ENCODE measurements at regions not wholly inside any gene's neighbourhood (a gene's known extent, or its start where the extent isn't known, plus 50 kb on each side); places are given as distances from the start of the nearest gene placed in this dataset.

- H4K20me1 ChIP-seq (ENCODE audit: insufficient read depth, low read length), result no peaks in the 10 kb centered on the region
- intact Hi-C loops (cut with micrococcal nuclease), result no loop called here
- Mint-ChIP-seq H3K27me3 (ENCODE audit: low read depth in 3 of 3) (peaks cover 0 to 2% (median 1%) of the 10 kb centered on the region in 3 donors), H3K4me1 (peaks cover 8% of the 10 kb centered on the region), H3K9me3 (peaks cover 0 to 5% (median 1%) of the 10 kb centered on the region in 7 donors), H3K27ac (no peak overlapping the region), H3K36me3 (peaks cover 3 to 4% of the 10 kb centered on the region in 2 donors), H3K4me3 (no peak overlapping the region)
- no peak for DNase-seq
- H2AFZ ChIP-seq (ENCODE audit: insufficient read depth, low read depth, low read length, poor library complexity, severe bottlenecking), result no peak overlapping the region
- H3K27ac ChIP-seq (ENCODE audit: low read depth in 1 of 2, low read length in 2 of 2), result no peak overlapping the region
- H3K9ac ChIP-seq (ENCODE audit: insufficient read depth, low read length, poor library complexity, severe bottlenecking), result no peak overlapping the region
- no peak overlapping the region for H3K4me3 ChIP-seq (replicated peaks in 1 of 3; ENCODE audit: low read depth in 2 of 3, low read length in 3 of 3)
- TF ChIP-seq CTCF (IDR thresholded peaks at IDR 0.05), result no peak
- no peaks in the 10 kb centered on the region for H3K36me3 ChIP-seq (replicated peaks in 1 of 2; ENCODE audit: control insufficient read depth in 1 of 2, insufficient read depth in 2 of 2, low read length in 2 of 2)
- no peaks in the 10 kb centered on the region for H3K9me3 ChIP-seq (replicated peaks in 1 of 2; ENCODE audit: control insufficient read depth in 1 of 2, insufficient read depth in 1 of 2, low read length in 2 of 2)
- H3K4me1 ChIP-seq (ENCODE audit: control insufficient read depth in 1 of 2, insufficient read depth in 2 of 2, low read length in 2 of 2), result peaks cover 0 to 6% of the 10 kb centered on the region in 2 donors
- no peaks in the 10 kb centered on the region for H3K27me3 ChIP-seq (ENCODE audit: control insufficient read depth in 2 of 2, insufficient read depth in 2 of 2, low read length in 2 of 2)
- H3K4me2 ChIP-seq (replicated peaks; ENCODE audit: extremely low read depth, low read length, poor library complexity, severe bottlenecking), result no peak overlapping the region
- WGBS (ENCODE audit: insufficient coverage), result 66% methylated on average over 4 of the region's 5 CpGs
- no peaks in the 10 kb centered on the region for H3K79me2 ChIP-seq (ENCODE audit: insufficient read depth, low read length)
Observed at GRCh38 chr5:56705217-56705616, 110.1 kb upstream of the MAP3K1 start.

GRCh38 chr5:56703952-56704351 lies 111.4 kb upstream of the MAP3K1 start:
- H3K27ac Mint-ChIP-seq, result no peak overlapping the region
- H3K4me3 ChIP-seq (replicated peaks in 1 of 3; ENCODE audit: low read depth in 2 of 3, low read length in 3 of 3), result no peak overlapping the region
- H3K4me2 ChIP-seq (replicated peaks; ENCODE audit: extremely low read depth, low read length, poor library complexity, severe bottlenecking), result no peak overlapping the region
- peaks cover 0 to 6% of the 10 kb centered on the region in 2 donors for H3K4me1 ChIP-seq (ENCODE audit: control insufficient read depth in 1 of 2, insufficient read depth in 2 of 2, low read length in 2 of 2)
- no peak for DNase-seq
- H3K27me3 ChIP-seq (ENCODE audit: control insufficient read depth in 2 of 2, insufficient read depth in 2 of 2, low read length in 2 of 2), result no peaks in the 10 kb centered on the region
- peaks cover 0 to 5% (median 0%) of the 10 kb centered on the region in 7 donors for H3K9me3 Mint-ChIP-seq
- no peaks in the 10 kb centered on the region for H3K9me3 ChIP-seq (replicated peaks in 1 of 2; ENCODE audit: control insufficient read depth in 1 of 2, insufficient read depth in 1 of 2, low read length in 2 of 2)
- H3K36me3 Mint-ChIP-seq, result peaks cover 3 to 4% of the 10 kb centered on the region in 2 donors
- H3K36me3 ChIP-seq (replicated peaks in 1 of 2; ENCODE audit: control insufficient read depth in 1 of 2, insufficient read depth in 2 of 2, low read length in 2 of 2), result no peaks in the 10 kb centered on the region
- H3K27ac ChIP-seq (ENCODE audit: low read depth in 1 of 2, low read length in 2 of 2), result no peak overlapping the region
- H3K4me3 Mint-ChIP-seq, result no peak overlapping the region
- no peaks in the 10 kb centered on the region for H3K79me2 ChIP-seq (ENCODE audit: insufficient read depth, low read length)
- H4K20me1 ChIP-seq (ENCODE audit: insufficient read depth, low read length), result no peaks in the 10 kb centered on the region
- H3K9ac ChIP-seq (ENCODE audit: insufficient read depth, low read length, poor library complexity, severe bottlenecking), result no peak overlapping the region
- H3K27me3 Mint-ChIP-seq (ENCODE audit: low read depth in 3 of 3), result peaks cover 0 to 2% (median 0%) of the 10 kb centered on the region in 3 donors
- TF ChIP-seq CTCF (IDR thresholded peaks at IDR 0.05), result no peak
- intact Hi-C loops (cut with micrococcal nuclease), result no loop called here
- H3K4me1 Mint-ChIP-seq, result peaks cover 8% of the 10 kb centered on the region
- H2AFZ ChIP-seq (ENCODE audit: insufficient read depth, low read depth, low read length, poor library complexity, severe bottlenecking), result no peak overlapping the region
- 100% methylated on average over 2 of the region's 2 CpGs for WGBS (ENCODE audit: insufficient coverage)
